Tibial artery (tissue), 4 donors: ENCODE measurements at regions not wholly inside any gene's neighbourhood (a gene's known extent, or its start where the extent isn't known, plus 50 kb on each side); places are given as distances from the start of the nearest gene placed in this dataset.

Experiments
- DNase-seq, 2 donors: peaks; one replicate each; pipeline ENCODE4 v3.0.0-alpha.2; 2019
- H3K27ac ChIP-seq, 2 donors: fragments of 200-600 bp; sonication (generic) in 1 of 2; 1 replicate in 1 of 2; 2 replicates in 1 of 2; pipeline ENCODE4 v1.5.1; 2018 to 2019; ENCODE audit warnings: mild to moderate bottlenecking in 1 of 2
- H3K27me3 ChIP-seq, 2 donors: fragments of 200-600 bp; sonication (generic) in 1 of 2; one replicate each; pipeline versions ENCODE4 v1.5.1 to v1.6.0; 2016 to 2019
- H3K36me3 ChIP-seq, 3 donors: fragments of 200-600 bp; sonication (generic) in 2 of 3; one replicate each; pipeline ENCODE4 v1.5.1; 2016 to 2019; ENCODE audit warnings: mild to moderate bottlenecking in 2 of 3
- H3K4me1 ChIP-seq, 4 donors: fragments of 200-600 bp; sonication (generic) in 2 of 4; 1 replicate in 3 of 4; 2 replicates in 1 of 4; pipeline ENCODE4 v1.5.1; 2016 to 2019
- H3K4me3 ChIP-seq, 2 donors: fragments of 200-600 bp; sonication (generic) in 1 of 2; 1 replicate in 1 of 2; 2 replicates in 1 of 2; pipeline ENCODE4 v1.5.1; 2018 to 2019; ENCODE audit warnings: mild to moderate bottlenecking in 2 of 2
- H3K9me3 ChIP-seq, 3 donors: fragments of 200-600 bp; sonication (generic) in 1 of 3; one replicate each; pipeline ENCODE4 v1.5.1; 2016 to 2019
- intact Hi-C: fragments of 100-400 bp; cut with DNase I; formaldehyde crosslinking; loops from one replicate; pipeline ENCODE4 v1.15.0; 2023; ENCODE audit warnings: low total_unique reads
- TF ChIP-seq, protein P1 (sequence below), 2 experiments: fragments of 200-600 bp in 1 of 2; fragments of 450-650 bp in 1 of 2; IDR thresholded peaks; one replicate each; pipeline ENCODE4 v1.5.1; 2017 to 2019; ENCODE audit warnings: antibody characterized with exemption in 2 of 2, mild to moderate bottlenecking in 1 of 2, moderate library complexity in 1 of 2

- H3K9me3 ChIP-seq: no peaks in the 10 kb centered on the region
- TF ChIP-seq, protein P1, sequence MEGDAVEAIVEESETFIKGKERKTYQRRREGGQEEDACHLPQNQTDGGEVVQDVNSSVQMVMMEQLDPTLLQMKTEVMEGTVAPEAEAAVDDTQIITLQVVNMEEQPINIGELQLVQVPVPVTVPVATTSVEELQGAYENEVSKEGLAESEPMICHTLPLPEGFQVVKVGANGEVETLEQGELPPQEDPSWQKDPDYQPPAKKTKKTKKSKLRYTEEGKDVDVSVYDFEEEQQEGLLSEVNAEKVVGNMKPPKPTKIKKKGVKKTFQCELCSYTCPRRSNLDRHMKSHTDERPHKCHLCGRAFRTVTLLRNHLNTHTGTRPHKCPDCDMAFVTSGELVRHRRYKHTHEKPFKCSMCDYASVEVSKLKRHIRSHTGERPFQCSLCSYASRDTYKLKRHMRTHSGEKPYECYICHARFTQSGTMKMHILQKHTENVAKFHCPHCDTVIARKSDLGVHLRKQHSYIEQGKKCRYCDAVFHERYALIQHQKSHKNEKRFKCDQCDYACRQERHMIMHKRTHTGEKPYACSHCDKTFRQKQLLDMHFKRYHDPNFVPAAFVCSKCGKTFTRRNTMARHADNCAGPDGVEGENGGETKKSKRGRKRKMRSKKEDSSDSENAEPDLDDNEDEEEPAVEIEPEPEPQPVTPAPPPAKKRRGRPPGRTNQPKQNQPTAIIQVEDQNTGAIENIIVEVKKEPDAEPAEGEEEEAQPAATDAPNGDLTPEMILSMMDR (IDR thresholded peaks at IDR 0.05): no peak
- no peaks in the 10 kb centered on the region for H3K27me3 ChIP-seq
- intact Hi-C loops: no loop called here
- H3K4me1 ChIP-seq: peaks cover 0 to 35% (median 5%) of the 10 kb centered on the region in 4 donors
- H3K36me3 ChIP-seq: no peaks in the 10 kb centered on the region
- H3K27ac ChIP-seq: peak overlapping the region in 1 of 2 donors; percentile 38
- H3K4me3 ChIP-seq: peak overlapping the region in 1 of 2 donors; percentile 10
- no peak for DNase-seq
These were observed 592.7 kb downstream of the USP25 start for GRCh38 chr21:16322454-16322853.

- Histone ChIP-seq H3K9me3 (no peaks in the 10 kb centered on the region), H3K4me3 (no peak overlapping the region), H3K4me1 (peaks cover 0 to 35% (median 5%) of the 10 kb centered on the region in 4 donors), H3K36me3 (no peaks in the 10 kb centered on the region), H3K27ac (peak overlapping the region in 1 of 2 donors; percentile 38), H3K27me3 (no peaks in the 10 kb centered on the region)
- no peak for DNase-seq
- TF ChIP-seq, protein P1 (IDR thresholded peaks at IDR 0.05): no peak
- intact Hi-C loops: no loop called here
These were observed 593.8 kb downstream of the USP25 start for GRCh38 chr21:16323596-16323995.

DNA sequence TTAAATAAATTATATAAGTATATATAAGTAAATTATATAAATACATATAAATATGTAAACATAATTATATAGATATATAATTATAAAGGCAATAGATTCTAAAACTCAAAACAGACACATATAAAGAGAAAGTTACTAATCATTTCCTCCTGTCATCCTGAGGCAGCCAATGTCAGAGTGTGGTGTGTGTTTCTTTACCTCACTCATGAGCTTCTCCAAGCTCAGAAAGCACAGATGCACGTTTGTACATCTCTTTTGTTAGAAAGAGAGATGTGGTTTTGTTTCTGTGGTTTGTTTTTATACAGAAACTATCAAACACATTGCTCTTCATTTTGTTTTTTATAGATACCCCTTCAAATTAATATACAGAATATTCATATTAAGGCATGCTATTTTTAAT lies 594.8 kb downstream of the USP25 start:
- H3K4me1 ChIP-seq: peaks cover 0 to 39% (median 5%) of the 10 kb centered on the region in 4 donors
- DNase-seq: no peak
- H3K36me3 ChIP-seq: no peaks in the 10 kb centered on the region
- no peak overlapping the region for H3K27ac ChIP-seq
- intact Hi-C loops: no loop called here
- no peak overlapping the region for H3K4me3 ChIP-seq
- TF ChIP-seq, protein P1 (IDR thresholded peaks at IDR 0.05): no peak
- H3K9me3 ChIP-seq: no peaks in the 10 kb centered on the region
- H3K27me3 ChIP-seq: no peaks in the 10 kb centered on the region

- DNase-seq: peak in 1 of 2 donors; percentile 34
- no peaks in the 10 kb centered on the region for H3K27me3 ChIP-seq
- peaks cover 0 to 4% (median 0%) of the 10 kb centered on the region in 4 donors for H3K4me1 ChIP-seq
- H3K9me3 ChIP-seq: no peaks in the 10 kb centered on the region
- H3K36me3 ChIP-seq: no peaks in the 10 kb centered on the region
- no peak overlapping the region for H3K27ac ChIP-seq
- intact Hi-C loops: loop anchor here (5.0 kb wide), 1 partner anchor 248 kb away; no protein-coding TSS in a partner anchor
- TF ChIP-seq, protein P1 (IDR thresholded peaks at IDR 0.05): peak; percentile 65 to 67
- no peak overlapping the region for H3K4me3 ChIP-seq
These were observed 600.5 kb downstream of the USP25 start for GRCh38 chr21:16330082-16330907.

DNA sequence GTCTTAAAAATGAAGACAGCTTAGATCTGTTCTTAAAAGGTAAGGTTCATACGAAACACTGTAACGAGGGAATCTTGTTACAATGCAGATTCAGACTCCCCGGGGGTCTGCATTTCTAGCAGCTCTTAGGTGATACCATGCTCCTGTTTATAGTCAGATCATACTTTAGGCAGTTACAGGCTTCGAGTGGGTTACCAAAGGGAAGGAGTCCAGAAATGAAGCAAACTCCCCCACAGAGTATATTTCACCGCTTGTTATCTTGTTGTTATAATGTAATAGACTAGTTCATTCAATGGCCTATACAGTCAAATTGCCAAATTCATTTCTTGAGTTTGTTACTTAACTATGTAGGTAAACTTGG lies 601.1 kb downstream of the USP25 start:
- Histone ChIP-seq H3K27ac (no peak overlapping the region), H3K9me3 (no peaks in the 10 kb centered on the region), H3K36me3 (no peaks in the 10 kb centered on the region), H3K4me1 (peaks cover 0 to 4% (median 0%) of the 10 kb centered on the region in 4 donors), H3K27me3 (no peaks in the 10 kb centered on the region), H3K4me3 (no peak overlapping the region)
- TF ChIP-seq, protein P1 (IDR thresholded peaks at IDR 0.05): no peak
- no peak for DNase-seq
- intact Hi-C loops: loop anchor here (1.0 to 5.0 kb wide), 2 partner anchors 137 to 249 kb away; no protein-coding TSS in a partner anchor
